HG03196 (cell line): ENCODE measurements at regions not wholly inside any gene's neighbourhood (a gene's known extent, or its start where the extent isn't known, plus 50 kb on each side); places are given as distances from the start of the nearest gene placed in this dataset.
"Not testable (repeated sequence)": the region's sequence is repeated elsewhere in the genome, so short reads cannot be mapped to it uniquely, and the experiment has no call there.

Experiments
- ATAC-seq: cut with Tn5 transposase; IDR thresholded peaks from one replicate; pipeline ENCODE4 v1.9.1; 2021; ENCODE audit not compliant: unreplicated experiment

DNA sequence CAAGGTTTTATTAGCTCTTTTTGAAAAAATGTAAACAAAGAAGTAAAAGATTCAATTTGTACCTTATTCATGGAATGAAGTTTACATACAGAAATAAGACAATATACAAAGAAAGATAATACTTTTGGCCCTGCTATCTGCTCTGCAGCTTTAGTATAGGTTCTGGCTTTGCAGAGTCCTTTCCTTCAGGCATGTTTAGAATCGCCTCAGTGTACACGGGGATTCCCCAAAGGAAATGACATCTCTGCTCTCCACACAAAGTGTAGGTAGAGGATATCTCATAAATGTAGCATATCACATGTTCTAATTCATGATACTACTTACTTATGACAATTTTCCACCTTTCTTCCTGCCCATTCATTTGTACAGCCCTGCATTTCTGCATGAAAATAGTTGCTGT, 222.6 kb upstream of the DPYD start:
- no peak for ATAC-seq

DNA sequence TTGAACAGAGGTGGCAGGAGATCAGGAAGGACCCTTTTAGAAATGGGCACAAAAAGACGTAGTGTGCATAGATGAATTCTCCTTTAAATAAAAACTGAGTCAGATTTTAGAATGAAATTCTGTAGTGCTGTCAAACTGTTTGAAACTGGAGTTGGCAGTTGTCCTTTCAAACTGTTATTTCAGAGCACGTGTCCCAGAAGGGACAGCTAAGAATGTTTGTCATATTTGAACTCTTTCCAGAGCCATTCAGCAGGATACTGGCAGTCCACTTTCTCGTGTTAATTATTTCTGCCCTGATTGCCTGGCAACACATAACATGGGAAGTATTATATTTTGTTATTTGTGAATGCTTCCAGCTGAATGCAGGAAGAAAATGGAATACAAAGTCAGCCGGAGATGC, 212.3 kb upstream of the DPYD start:
- ATAC-seq = no peak

DNA sequence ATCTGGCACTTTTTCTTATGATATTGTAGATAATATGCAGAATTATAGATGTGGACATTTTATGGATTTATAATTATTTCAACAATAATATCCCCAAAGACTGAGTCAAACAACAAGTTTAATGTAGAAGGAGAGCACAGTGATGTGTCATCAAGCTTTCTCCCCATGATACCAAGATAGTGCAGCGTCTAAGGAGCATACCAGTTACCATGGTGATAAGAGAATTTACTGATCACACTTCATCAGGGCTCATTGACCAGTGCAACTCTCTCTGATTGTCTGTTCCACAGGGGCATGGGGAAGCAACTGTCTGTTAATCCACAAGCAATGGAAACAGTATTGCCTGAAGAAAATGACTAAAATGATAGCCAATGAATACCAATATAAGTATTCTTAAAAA, 209.6 kb upstream of the DPYD start:
- no peak for ATAC-seq

DNA sequence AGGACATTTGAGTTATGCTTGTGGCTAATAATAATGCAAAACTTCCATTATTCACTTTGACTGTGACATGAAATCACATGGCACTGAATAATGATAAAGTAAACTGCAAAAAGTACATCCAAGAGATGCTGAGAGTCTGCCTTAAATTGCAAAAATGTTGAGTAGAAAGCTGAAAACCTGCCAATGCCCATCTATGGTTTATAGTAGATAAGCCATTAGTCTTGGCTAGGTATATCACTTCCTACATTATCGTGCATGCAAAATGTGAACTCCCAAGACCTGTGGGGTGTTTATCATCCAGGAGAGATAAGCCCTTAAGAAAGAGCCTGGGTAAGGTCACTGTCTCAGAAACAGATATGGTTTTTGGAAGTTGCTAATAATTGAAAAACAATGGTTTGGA, 208.7 kb upstream of the DPYD start:
- no peak for ATAC-seq

DNA sequence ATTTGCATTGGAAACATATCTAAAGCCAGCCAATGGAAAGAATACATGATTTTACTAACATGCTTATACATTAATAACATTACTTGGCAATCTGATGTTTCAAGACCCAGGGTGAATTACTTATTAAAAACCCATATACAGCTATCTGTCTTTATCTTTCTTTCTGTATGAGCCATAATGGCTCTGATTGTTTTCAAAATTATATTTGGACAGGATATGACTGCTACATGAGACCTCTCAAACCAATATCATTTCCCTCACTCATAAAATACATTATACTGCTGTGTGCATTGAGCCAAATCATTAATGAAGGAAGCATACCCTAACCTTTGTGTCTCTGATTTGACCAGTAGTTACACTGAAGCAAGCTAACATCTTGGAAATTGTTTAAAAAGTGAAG, 205.9 kb upstream of the DPYD start:
- ATAC-seq = no peak

DNA sequence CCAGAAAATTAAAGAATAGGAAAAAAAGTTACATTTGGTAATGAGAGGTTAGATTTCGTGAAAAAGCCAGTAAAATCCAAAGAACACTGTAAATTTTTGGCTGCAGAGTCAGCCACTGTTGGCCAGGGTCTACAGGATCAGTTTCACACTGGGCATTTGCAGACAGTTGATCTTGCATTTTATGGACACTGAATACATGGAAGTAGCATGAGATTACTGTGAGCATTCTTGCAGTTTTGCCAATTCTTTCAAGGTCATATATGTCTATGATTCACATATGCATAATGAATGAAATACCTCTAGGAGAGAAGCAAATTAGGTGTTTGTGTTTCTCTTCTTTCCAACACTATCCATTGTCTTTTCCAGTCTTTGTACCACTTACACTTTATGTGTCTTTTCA, 200.8 kb upstream of the DPYD start:
- no peak for ATAC-seq

DNA sequence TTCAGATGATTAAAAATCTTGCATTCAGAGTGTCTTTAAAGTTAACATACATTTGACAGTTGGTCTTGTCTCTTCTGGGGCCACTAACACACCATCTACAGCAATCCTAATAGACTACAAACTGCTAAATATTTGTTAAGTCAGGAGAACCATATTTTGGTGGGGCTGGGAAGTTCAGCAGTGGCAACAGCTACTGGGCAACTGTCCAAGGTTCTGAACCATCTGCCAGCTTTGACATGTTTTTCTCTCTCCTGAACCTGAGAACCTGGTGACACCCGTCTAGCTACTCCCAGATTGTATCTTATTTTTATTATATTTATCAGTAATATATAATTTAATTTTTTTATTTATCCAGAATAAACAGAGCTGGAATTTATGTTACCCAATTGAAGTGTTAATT, 199.0 kb upstream of the DPYD start:
- ATAC-seq = no peak

DNA sequence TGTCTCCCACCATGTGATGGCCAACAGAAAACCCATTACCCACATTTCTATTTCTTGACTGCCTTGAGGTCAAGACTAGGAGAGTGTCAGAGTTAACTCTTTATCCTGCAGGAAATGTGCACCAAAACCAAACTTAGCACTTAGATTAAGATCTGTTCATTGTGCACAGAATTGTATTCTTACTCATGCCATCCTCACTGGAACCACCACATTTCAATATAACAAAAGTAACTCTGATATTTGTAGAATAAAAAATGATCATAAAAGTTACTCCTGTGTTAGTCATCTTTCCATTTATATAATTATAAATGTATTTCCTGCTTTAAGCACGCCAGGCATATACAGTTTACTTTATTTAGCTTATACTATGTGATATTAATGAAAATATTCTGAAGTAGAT, 193.0 kb upstream of the DPYD start:
- no peak for ATAC-seq

DNA sequence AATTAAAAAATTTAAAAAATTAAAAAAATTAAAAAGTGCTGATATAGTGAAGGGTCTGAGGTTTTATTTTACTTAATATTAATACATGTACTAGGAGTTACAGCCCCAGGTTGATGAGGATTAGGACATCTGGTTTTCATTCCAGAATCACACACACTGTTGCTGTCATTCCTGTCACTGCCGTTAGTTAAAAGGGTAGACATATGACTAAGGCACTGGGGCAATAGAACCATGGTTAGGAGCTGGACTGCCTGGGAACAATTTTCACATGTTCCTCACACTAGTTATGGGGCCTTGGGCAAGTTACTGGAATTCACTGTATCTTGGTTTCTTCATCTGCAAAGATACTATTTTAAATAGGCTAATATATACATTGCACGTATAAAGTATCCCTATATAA, 191.8 kb upstream of the DPYD start:
- no peak for ATAC-seq

DNA sequence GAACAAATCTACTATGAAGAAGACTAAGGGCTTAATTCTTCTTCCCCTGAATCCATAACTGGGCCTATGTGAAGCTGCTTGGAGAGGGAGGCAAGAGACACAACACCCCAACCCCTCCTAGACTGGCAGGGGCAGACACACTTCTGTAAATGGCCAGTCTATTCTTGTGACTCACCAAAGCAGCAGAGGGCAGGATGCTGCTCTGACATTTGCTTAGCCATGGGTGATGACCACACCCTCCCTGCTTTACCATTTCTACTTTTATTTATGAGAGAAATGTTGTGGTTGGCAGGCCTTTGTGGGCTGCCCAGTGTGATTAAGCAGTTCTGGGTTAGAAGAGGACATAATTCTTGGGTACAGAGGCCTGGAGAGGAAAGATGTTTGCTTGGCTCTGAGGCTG, 189.8 kb upstream of the DPYD start:
- ATAC-seq = no peak

DNA sequence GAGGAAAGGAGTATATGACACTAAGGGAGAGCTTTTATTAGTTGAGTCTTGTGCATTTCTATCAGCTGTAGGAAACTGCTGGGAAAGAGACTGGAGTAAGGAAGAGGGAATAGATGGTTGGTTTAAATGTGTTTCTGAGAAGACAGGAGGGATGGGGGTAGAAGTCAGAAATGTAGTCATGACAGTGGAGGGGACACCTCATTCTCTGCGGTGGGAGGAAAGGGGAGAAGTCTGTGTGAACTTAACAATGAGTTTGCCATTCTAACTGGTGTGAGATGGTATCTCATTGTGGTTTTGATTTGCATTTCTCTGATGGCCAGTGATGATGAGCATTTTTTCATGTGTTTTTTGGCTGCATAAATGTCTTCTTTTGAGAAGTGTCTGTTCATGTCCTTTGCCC, 187.5 kb upstream of the DPYD start:
- not testable (repeated sequence) for ATAC-seq

DNA sequence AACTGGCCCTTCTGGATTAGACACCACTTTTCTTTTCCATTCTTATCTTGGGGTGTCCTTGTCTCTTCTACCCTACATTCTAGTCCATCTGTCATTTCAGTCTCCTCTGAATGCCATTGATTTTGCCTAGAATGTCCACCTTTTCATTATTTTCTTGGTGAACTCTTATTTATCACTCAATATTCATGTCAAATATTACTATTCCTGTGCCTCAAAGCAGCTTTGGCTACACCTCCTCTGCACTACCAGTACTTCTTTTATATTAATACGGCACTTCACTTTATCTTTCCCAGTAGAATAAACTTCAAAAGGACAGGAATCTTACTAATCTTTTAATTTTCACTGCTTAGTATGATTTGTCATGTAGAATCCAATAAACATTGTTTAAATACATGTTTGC, 186.4 kb upstream of the DPYD start:
- no peak for ATAC-seq

DNA sequence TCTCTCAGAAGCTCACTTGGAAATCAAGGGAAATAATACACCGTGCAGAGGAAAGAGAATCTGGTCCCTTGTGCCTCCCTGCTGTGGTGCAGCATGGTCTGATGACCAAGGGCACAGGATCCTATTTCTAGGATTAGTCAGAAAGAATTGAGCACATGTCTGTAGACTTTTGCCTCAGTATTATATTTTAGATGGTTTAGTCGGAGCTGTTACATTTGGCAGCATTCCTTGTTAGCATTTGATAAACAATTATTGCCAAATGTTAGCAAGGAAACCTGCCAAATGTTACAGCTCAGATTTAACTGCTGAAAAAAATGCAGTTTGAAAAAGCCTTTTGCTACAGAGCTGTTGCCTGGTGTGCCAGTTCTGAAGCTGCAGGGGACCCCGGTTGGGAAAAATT, 183.5 kb upstream of the DPYD start:
- ATAC-seq = no peak

DNA sequence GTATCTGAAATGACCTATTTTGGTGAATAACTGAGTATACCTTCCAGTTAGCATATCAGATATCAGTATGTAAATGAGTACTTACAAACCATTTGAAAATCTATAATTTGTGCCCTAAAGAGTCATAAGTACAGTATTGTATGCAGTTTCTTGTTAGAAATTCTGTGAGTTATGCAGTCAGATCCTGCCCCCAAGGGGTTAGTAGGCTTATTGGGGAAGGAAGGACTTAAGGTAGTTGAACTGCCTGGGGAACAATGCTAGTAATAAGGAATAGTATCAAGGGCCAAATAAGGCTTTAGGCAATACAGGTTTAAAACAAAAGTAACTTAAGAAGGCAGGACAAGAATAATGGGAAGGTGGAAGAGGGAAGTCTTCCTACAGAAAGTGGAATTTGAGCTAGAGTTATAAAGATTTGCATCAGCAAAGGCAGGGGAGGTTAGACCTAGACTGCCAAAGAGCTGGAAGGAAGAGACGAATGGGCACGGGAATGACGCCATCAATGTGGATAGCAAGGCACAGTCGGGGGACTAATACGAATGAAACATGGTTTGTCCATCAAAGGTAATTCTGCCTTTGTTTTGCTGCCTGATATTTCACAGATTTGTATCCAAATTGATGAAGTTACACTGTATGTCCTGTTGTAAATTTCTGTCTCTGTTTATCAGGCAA, 182.9 kb upstream of the DPYD start:
- no peak for ATAC-seq

DNA sequence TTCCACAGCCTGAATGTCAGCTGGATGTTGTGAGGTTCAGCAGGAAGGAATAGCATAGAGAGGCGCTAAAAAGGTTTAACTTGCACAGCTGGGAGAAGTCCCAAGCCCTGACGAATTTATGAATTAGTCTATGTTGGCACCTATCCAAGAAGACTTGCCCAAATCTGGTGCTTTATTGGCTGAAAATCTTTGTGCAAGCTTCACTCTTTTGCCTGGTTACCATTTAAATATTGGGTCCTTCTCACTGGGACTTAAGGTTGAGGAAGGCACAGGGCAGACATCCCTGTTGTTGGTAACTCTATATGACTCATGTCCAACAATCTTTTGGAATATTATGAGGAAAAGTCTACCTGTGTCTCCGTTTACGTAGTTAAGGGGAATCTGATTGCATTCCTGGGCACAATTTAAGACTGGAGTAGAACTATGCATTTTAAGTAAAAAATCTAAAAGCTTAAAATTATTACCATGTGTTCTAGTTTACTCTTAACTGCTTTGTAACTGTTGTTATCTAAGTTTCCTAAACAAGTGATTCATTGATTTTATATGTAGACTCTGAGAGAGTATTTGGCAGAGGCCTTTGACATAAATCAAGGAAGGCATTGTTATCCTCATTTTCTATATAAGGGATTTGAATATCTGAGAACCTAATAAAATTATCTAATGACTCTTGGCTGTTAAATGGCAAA, 181.7 kb upstream of the DPYD start:
- no peak for ATAC-seq

DNA sequence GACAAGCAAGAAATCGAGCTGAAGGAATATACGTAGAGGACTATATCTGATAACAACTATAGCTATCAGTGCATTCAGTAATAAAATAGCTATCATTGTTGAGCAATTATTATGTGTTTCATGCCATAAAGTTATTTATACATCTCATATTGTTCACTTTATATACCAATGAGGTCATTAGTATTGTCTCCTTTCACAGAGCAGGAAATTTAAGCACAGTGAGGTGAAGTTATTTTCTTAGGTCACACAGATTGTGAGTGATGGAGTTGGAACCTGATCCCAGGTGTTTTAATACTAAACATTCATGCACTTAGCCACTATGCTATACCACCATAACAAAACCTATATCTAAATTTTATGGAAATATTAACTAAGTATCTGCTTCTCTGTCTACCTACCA, 180.5 kb upstream of the DPYD start:
- no peak for ATAC-seq

DNA sequence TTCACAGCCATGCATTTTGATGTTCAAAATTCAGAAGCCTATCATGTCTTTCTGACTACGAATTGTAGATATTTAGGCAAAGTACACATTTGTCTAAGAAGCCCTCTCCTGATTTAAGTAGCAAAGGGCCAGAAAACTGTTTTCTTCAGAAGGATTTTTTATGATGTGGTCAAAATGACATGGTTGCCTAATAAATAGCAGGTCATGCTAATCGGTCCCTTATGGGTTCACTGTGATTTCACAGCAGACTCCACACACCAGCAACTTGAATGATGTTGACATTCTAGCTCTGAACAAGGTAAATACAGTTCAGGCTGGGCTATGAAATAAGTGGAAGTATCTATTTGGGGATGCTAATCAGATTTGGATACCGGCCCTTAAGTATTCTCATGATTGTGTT, 178.7 kb upstream of the DPYD start:
- no peak for ATAC-seq

DNA sequence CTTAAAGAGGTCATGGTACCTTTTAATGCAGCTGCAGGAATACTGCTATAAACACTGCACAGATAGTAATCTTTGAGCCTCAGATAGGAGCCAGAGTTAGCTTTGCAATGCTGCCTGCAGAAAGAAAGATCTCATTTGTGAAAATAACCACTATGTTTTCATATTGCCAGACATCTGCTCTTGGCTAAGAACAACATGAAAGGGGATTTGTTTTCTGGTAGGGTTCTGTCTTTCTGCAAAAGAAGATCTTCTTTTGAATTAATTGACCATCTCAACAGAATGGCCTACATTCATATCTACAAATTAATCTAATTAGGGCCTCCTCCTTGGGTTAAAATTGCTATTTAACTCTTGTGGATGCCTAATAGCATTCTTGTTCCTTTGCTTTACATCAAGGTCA, 177.6 kb upstream of the DPYD start:
- no peak for ATAC-seq

DNA sequence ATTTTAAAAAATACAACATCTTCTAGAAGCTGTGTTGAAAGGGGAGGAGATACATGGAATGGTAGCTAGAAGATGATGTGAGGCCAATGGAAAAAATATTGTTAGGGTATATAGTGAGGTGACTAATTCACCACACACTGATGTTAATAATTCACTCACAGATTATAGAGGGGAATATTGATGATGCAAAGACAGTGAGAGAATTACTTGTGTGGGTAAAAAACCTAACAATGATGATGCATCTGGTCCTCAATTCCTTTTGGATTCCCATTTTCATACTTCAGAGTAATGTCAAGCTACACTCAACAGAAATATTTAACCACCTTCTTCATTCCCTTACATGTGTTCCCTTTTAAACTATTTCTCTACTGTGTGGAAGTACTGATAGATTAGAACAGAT, 169.5 kb upstream of the DPYD start:
- ATAC-seq = no peak

DNA sequence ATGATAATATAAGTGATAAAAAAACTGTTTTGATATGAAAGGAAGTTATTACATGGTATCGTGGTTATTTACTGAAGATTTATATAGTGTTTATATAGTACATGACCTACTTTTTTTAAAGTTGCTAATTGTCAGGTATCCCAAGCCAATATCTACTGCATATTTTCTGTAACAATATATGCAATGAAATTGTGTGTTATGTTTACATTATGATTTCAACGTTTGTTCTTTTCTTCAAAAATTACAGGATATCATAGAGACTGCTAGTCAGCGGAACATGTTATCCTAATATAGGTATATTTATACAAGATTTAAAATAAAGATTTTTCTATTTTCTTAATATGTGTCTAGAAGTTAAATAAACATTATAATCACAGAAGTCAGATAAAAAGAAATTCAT, 167.5 kb upstream of the DPYD start:
- ATAC-seq = no peak

DNA sequence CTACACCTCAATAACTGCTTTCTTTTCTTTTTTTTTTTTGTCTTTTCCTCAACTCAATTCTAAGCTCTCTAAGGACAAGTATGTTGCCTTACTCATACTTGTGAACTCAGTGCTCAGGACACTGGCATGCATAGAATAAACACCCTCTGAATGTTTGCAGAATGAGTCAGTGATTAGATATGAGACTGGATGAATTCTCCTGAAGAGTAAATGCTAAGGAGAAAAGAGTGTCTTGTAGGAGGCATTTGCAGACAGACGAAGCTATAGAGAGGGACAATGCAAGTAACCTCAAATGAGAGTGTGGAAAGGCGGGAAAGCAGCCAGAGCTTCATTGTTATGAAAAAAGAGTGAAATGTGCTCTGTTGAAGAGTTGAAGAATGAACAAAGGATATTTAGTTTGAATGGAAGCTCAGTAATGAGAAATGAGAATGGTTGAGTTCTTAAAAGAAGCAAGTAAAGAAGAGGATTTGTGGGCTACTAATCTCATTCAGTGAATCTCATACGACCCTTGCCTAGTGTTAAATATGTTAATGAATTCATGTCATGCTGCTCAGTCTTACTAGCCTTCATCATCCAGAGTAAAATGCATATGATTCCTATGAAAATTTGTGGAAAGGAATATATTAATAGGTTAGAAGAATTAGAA, 166.1 kb upstream of the DPYD start:
- ATAC-seq = no peak

DNA sequence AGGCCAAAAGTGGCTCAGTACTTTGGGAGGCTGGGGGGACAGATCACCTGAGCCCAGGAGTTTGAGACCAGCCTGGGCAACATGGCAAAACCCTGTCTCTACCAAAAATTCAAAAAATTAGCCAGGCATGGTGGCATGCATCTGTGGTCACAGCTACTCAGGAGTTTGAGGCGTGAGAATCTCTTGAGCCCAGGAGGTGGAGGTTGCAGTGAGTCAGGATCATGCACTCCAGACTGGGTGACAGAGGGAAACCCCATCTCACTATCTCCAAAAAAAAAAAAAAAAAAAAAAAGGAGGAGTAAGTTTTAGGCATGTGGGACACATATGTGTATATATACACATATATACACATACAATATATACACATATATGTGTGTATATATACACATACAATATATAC, 165.3 kb upstream of the DPYD start:
- ATAC-seq = no peak

DNA sequence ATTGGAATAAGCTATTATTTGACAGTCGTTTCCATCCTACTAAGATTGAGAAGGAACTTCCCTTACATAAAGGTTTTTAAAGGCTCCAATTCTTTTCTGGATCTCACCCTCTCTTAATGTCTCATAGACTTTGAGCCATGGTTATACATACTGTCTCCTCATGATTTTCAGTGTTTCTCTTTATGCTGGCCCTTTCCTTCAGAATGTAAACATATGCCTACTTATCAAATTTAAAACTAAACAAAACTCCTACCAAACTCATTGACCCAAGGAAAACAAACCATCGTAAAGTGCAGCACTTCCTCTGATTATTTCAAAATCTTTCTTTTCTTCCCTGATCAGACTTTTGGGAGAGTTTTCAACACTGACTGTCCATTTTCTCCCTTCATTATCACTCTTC, 163.4 kb upstream of the DPYD start:
- no peak for ATAC-seq
